GM19467 (cell line): ENCODE measurements at regions not wholly inside any gene's neighbourhood (a gene's known extent, or its start where the extent isn't known, plus 50 kb on each side); places are given as distances from the start of the nearest gene placed in this dataset.
"Not testable (repeated sequence)": the region's sequence is repeated elsewhere in the genome, so short reads cannot be mapped to it uniquely, and the experiment has no call there.

Experiments
- ATAC-seq: cut with Tn5 transposase; IDR thresholded peaks from one replicate; pipeline ENCODE4 v1.9.1; 2021; ENCODE audit warnings: mild to moderate bottlenecking, moderate library complexity; ENCODE audit not compliant: unreplicated experiment

DNA sequence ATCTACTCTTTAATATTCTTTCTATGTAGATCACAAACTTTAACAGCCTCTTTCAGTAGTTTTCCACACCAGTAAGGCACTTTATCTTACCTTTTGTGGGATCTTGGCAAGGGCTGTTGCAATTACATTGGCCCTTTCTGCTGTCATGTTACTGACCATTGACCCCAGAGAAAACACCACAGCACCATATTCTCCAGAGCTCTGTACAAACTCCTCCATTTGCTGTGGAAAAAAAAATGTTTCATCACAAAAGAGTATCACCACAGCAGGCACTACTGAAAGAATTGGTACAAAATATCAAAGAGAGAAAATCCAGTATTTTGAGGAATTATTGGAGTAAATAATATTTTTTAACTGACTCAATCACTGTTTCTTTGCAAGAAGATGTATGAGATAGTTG lies 62.3 kb upstream of the UGT2A3 start:
- not testable (repeated sequence) for ATAC-seq

GRCh38 chr4:69017986-69018385 lies 66.4 kb upstream of the UGT2A3 start:
- ATAC-seq: not testable (repeated sequence)

DNA sequence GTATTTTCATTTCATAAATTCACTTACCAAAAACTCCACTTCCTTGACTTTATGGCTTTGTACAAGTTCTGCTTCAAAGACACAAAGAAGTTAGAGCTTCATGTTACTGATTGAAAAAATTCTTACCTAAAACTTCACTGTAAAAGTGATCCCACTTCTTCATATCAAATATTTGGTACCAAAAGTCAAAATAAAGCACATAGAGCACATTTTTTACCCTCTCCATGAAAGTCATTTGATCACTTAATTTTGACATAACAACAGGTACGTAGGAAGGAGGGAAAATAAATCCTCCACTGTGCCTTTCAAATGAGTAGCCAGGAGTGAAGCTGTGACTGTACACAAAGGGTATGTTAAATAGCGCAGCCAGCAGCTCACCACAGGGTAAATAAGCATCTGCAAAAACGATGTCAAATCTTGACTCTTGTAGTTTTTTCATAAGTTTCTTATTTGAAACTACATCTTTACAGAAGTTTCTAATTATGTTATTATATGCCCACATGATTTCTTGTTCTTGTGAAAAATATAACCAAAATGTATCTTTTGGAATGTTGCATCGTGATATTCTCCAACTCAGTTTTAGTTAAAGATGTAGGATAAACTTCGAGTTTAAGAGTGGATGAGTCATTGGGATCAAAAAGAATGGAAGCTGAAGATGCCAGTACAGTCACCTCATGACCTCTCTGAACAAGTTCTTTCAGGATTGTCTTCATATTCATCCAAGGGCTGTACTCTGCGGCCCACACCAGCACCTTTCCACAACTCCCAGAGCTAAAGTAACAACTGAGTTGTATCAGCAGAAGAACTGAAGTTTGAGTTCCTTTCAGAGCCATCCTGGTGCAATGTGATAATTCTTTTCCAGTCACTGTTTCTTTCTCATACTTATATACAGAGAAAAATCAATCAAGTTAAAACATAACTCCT lies 68.2 kb upstream of the UGT2A3 start:
- not testable (repeated sequence) for ATAC-seq

- not testable (repeated sequence) for ATAC-seq
Measured at GRCh38 chr4:69020462-69020807, 68.8 kb upstream of the UGT2A3 start.

DNA sequence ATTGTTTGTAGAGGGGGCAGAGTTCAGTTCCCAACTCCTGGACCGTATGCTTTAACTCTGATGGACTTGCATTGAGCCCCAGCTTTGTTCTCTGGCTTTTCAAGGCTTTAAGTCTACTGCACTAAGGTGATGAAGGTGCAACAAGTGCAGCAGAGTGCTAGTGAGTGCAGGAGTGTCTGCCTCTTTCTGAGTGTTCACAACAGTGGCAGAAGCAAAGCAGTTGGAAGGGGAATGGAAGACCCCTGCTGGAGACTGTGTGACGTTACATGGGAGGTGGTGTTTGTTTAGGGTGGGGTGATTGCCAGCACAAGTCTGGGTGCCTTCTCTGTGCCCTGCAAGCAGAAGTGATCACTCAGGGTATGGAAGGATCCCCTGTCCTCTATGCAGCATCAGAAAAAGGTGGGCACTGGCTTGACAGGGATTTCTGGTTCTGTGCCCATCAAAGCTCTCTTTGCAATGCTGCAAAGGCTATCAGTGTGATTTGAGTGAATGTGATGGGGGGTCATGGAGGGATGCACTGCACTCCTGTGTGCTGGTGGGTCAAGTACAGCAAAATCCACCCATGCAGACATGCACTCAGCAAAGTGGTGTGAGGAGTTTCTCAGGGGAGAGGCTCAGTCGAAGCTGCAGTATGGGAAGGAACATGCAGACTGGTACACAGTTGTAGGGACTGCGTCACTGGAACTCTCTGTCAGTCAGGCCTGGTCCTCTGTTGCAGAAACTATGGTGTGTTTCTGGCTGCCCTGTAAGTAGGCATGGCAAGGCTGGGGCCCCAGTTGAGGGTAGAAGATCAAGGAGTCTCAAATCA lies 70.9 kb upstream of the UGT2B7 start:
- peak; percentile 64 for ATAC-seq

DNA sequence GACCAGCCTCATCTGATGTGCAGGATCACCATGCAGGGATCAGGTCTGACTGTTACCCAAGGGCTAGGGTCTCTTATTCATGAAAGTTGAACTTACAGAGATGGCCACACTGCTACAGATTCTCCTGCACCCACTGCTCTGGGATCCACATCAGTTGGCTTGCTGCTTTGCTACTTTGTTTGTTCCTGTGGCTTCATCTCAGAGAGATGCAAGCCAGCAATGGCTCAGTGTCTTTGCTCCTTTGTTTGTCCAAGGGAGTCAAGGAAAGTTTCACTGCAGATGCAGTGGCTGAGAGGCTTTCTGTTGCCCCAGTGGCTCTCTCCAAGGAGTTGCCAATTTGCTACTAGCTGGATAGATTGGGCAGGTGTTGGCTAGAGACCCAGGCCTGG lies 70.3 kb upstream of the UGT2B7 start:
- ATAC-seq: no peak

DNA sequence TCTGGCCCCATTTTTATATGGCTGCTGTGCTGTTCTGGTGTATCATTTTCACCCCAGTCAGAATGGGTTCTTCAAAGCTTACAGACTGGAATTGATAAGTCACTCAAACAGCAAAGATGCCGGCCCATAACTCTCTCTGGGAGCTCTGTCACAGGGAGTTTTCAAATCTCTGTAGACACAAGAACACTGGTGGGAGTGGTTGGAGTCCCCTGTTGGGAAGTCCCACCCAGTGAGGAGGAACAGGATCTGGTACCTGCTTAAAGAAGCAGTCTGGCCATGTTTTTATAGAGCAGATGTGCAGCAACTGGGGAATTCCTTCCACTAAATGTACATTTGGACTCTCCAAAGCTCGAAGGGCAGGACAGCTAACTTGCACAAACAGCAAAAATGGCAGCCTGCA lies 69.3 kb upstream of the UGT2B7 start:
- ATAC-seq: no peak

GRCh38 chr4:69030326-69030725 lies 65.9 kb upstream of the UGT2B7 start:
- ATAC-seq: no peak

DNA sequence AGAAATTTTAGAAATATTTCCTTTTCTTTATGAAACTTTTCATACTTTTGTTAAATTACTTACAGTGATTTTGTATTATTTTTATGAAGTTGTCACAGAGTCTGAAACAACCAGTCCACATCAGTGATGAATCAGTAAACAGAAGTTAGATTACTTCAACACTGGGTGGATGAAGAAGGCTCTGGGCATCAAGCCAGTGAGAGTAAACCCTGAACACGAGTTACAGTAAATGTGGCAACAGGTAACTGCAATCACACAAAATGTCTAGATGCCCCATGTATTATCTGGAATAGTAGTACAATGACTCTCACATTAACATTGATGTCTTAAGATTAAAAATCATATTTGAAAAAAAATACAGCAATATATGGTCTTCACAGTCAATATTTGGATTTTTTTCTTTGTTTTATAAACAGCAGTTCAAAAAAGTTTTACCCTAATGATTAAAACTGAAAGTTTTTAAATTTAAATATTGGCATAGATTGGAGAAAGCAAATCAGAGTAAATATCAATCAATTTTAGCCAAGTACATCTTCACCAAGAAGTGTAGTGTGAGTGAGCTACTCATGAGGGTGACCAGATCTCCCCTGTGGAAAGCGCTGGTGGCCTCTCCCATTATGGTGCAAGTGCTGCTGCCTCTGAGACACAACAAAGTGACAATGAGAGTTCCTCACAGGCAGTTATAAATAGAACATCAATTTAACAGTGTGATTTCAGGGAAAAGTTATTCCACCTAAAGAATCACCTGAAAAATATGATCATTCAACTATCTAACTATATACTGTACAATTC lies 63.2 kb upstream of the UGT2B7 start:
- no peak for ATAC-seq

GRCh38 chr4:69034315-69034740 lies 61.9 kb upstream of the UGT2B7 start:
- ATAC-seq: not testable (repeated sequence)

DNA sequence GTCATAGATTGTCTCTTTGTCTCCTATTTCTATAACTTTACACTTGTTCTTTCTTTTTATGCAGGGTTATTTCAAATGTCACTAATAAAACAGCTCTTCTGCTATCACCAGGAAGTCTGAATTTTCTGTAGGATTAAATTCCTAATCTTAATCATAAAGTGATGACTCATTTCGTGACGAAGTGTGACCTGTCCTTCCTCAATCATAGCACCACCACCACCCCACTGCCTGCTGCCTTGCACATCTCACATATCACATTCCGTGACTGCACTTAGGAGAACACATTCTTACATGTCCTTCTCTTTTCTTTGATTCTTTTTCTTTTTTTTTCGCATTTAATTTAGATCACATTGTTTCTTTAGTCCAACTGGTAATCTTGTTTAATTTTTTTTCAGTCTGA lies 57.7 kb upstream of the UGT2B7 start:
- no peak for ATAC-seq

- ATAC-seq: no peak
Measured at GRCh38 chr4:69039071-69039470, 57.2 kb upstream of the UGT2B7 start.

DNA sequence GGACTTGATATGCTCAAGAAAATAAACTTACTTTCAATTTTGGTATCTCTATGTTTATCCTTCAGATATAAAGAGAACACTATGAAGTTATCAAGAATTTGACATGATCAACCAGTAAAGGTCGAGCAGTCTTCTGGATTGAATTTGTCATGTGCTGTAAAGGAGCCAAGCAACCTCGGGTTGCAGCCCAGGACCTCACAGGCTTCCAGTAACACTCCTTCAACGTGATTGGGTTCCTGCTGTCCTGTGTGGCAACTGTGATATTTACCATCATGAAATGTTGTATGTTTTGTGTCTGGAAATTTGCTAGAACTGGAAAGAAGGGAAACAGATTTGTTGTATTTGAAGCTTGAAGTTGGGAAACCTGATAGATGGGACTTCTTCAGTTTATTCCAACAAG lies 52.0 kb upstream of the UGT2B7 start:
- no peak for ATAC-seq
